ENCODE measurements at regions not wholly inside any gene's neighbourhood (a gene's known extent, or its start where the extent isn't known, plus 50 kb on each side); places are given as distances from the start of the nearest gene placed in this dataset.
A peak's percentile ranks its signal among the peaks of the same experiment; 100 is the strongest.

DNA sequence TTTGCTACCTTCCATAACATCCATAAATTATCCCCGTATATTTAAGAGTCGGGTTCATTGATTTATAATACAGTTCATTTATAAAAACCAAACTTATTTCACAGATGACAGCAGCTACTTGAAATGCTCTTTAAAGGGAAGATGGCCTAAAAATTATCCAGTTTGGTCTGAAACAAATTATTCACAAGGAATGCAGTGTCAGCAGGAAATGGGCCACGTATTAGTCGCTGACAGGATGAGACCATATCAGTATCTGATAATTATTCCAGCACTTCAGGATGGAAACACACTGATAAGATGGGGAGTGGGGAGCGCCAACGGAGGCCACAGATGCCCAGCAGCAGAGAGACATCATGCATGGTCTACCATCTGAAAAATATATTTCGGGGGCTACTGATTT lies 60.5 kb upstream of the TMEM132D start:
- TF ChIP-seq, protein P1, sequence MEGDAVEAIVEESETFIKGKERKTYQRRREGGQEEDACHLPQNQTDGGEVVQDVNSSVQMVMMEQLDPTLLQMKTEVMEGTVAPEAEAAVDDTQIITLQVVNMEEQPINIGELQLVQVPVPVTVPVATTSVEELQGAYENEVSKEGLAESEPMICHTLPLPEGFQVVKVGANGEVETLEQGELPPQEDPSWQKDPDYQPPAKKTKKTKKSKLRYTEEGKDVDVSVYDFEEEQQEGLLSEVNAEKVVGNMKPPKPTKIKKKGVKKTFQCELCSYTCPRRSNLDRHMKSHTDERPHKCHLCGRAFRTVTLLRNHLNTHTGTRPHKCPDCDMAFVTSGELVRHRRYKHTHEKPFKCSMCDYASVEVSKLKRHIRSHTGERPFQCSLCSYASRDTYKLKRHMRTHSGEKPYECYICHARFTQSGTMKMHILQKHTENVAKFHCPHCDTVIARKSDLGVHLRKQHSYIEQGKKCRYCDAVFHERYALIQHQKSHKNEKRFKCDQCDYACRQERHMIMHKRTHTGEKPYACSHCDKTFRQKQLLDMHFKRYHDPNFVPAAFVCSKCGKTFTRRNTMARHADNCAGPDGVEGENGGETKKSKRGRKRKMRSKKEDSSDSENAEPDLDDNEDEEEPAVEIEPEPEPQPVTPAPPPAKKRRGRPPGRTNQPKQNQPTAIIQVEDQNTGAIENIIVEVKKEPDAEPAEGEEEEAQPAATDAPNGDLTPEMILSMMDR (conservative IDR thresholded peaks at IDR 0.05; ENCODE audit: low read depth, low read length): no peak
- TF ChIP-seq MXI1 (IDR thresholded peaks at IDR 0.05; ENCODE audit: borderline replicate concordance, low read depth, low read length): no peak
- TF ChIP-seq CHD1 (IDR thresholded peaks at IDR 0.05; ENCODE audit: low read depth, low read length): no peak
- no peak for TF ChIP-seq CEBPB (IDR thresholded peaks at IDR 0.05; ENCODE audit: low read depth, low read length)
- TF ChIP-seq, protein P2, sequence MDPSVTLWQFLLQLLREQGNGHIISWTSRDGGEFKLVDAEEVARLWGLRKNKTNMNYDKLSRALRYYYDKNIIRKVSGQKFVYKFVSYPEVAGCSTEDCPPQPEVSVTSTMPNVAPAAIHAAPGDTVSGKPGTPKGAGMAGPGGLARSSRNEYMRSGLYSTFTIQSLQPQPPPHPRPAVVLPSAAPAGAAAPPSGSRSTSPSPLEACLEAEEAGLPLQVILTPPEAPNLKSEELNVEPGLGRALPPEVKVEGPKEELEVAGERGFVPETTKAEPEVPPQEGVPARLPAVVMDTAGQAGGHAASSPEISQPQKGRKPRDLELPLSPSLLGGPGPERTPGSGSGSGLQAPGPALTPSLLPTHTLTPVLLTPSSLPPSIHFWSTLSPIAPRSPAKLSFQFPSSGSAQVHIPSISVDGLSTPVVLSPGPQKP (IDR thresholded peaks at IDR 0.05; ENCODE audit: borderline replicate concordance, low read depth, low read length): no peak
- no peak for TF ChIP-seq POLR2A (IDR thresholded peaks at IDR 0.05; ENCODE audit: low read depth, low read length)
- no peak for TF ChIP-seq RCOR1 (IDR thresholded peaks at IDR 0.05; ENCODE audit: insufficient replicate concordance, low read length)
- TF ChIP-seq MAFK (IDR thresholded peaks at IDR 0.05; ENCODE audit: low read depth, low read length): peak; percentile 87
- TF ChIP-seq BHLHE40 (IDR thresholded peaks at IDR 0.05; ENCODE audit: low read depth, low read length): no peak

Data from IMR-90 (cell line).